Hematopoietic multipotent progenitor cell treated with erythropoietin and hydrocortisone succinate and interleukin-3 and kit ligand, for 8 days (in vitro differentiated cells): ENCODE measurements at regions not wholly inside any gene's neighbourhood (a gene's known extent, or its start where the extent isn't known, plus 50 kb on each side); places are given as distances from the start of the nearest gene placed in this dataset.

Source experiments
- DNase-seq: peaks from one replicate; pipeline ENCODE4 v3.0.0-alpha.2; 2015

DNA sequence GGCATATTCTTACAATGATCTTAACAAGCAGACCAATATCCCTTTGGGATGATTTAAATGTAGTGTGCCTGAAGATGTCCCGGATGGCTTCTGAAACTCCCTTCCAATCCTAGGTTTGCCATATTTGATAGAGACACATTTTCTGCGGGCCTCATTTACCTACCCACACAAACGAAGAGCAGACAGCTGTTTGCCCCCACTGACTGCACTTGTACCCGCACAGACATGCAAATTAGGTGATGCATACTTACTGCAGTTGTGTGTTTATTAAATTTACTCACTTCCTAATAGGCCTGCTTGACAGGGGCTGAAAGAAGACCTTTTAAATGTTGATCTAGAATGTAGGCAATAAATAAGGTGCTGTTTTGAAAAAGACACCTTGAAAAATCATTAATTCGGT is 257.9 kb upstream of the RRP15 start:
- DNase-seq: no peak

DNA sequence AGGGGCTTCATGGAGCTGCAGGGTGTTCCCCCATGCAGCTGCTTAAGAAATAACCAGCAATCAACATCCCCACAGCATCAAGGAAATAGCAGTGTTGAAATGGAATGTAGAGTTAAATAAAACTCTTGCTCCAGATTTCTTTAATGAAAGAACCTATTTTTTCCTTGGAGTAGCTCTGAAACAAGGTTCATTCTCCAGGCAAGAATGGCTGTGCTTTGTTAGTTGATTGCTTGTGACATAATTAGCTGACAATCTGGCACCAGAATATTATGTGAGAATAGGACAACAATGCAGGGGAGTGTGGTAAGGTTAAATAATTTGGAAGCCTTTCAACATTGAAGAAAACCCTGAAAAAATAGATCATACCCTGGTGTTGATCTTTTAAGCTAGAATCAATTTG is 254.2 kb upstream of the RRP15 start:
- no peak for DNase-seq

DNA sequence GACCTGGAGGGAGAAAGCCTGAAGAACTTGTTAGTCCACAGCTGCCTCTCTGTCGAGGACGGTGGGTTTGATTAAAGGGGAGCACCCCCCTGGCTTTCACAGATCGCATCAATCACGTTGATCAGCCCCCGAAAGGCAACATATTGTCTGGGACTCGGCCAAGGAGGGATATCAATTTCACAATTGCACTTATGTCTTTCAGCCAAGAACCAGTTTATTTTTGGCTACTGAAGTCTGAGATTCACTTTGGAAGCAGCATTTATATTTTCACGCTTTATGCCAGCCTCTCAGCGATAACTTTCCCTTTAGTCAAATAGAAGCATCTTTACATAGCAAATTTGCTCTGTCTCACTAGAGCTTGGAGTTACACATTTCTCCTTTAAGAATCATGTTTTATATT is 253.2 kb upstream of the RRP15 start:
- DNase-seq: no peak

DNA sequence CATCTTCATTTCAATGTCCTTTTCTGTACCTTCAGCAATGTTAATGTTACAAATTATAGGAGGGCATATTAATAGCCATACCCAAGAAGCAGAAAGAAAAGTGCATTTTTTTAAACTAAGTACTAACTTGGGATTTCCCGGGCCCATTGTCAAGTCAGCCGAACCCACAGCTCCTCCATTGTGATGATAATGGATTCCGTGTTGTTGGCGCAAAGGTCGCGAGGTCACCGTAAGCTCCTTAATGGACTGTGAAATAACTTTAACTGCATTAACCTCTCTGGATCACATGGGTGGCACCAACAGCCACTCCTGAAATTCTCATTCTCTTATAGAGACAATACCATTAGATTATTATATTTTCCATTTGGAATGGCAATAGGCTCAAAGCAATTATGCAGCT is 250.6 kb upstream of the RRP15 start:
- DNase-seq: no peak

DNA sequence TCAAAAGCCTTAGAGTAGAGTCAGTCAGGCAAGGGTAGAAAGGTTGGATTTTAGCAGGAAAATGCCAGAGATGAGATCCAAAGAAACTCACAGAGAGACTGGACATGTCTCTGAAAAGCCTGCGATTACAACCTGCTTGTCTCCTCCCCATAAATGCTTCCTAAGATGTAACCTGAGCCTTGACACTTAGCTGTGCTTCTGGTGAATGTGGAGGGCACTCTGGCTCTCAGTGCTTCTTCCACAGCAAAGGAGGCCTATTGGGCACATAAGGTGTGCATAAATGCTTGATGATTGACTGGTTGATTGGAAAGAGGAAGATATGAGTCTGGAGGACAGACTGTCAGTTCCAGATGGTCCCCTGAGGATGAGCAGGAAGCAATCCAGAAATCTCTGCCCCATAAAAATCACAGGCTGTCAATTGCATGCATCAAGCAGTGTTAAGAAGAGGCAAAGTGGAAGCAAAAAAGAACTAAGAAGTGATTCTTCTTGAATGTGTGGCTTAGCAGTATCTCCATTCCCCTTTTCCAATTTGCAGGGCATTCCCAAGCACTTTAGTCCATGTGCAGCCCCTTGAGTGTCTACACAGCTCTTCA is 236.2 kb upstream of the RRP15 start:
- DNase-seq: no peak

DNA sequence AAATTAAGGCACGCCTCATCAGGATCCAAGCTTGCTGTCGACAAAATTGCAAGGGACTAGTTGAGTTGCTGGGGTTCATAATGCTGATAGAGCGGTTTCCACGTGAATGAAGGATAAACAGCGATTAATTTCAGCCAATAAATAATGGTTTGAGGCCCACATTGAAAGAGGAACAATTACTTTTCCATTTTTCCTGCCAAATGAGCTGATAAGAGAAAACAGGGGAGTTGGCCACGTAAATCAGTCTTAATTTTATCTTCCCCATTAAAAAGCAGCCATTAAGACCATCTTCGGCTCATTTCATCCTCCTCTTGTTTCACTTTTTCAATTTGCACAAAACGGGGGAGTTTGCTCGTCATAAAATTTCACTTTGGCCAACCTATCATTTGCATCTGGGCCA is 235.5 kb upstream of the RRP15 start:
- DNase-seq: no peak

DNA sequence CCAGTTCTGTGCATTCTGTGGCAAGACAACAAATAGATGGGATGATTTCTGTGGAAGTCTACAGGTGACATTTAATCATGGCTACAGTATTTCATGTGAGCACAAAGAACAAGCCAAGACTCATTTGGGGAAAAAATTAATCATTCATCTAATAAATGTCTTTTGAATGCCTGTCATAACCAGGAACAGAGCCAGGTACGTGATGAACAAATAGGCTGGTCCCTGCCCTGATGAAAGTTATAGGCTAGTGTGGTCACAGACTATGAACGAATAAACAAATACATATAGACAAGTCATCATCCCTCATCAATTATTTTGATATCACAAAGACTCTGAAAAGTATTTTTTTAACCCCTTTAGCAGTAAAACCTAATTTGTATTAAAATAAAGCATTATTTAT is 226.4 kb upstream of the RRP15 start:
- DNase-seq: no peak

DNA sequence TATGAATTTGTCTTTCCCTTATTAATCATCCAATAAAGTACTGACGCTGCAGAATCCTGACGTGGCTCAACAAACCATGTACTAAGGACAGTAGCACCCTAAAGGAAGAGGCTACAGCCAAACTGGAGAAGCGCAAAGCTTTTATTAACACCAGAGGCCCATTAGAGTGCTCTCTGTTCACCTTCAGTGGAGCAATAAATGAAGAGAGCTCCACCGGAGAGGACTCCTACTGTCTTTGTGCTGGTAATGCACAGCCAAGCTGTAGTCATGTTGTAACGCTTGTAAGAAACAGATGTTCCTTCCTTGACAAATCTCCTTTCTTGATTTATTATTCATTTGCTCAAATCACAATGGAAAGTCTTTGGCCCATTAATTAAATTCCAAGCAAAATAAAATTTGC is 220.7 kb upstream of the RRP15 start:
- no peak for DNase-seq

DNA sequence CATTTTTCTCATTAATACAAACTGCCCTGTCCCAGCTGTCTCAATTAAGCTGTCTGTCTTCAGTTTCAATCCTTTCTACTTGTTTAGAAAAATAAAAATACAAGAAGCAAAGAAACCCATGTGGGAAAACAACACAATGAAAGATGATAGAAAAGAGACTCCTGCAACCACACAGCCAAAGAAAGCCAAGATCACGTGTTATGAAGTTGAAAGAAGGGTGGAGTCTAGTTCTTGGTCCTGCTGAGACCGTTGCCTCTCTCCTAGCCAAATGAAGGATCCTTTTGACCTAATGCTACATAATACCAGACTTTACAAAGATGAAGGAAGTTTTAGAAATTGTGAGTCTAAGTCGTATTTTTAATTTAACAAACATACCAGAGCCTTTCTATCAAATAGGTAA is 218.8 kb upstream of the RRP15 start:
- DNase-seq: no peak

DNA sequence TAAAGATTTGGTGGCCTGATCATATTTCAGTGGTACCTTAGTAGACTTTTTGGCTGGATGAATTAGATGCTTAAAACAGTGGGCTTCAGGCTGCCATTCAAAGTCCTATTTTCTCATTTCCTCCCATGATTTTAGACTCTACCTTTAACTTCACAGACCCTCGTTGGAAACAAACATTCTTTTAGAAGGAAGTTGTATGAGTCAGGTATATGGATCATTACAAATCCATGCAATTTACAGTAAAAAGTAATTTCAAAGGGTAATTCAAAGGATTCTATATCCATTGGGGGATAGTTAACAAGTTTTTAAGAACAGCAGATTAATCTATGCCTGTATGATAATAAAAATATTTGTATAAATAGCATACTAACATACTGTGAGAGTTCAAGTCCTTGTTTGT is 216.9 kb upstream of the RRP15 start:
- DNase-seq: no peak

DNA sequence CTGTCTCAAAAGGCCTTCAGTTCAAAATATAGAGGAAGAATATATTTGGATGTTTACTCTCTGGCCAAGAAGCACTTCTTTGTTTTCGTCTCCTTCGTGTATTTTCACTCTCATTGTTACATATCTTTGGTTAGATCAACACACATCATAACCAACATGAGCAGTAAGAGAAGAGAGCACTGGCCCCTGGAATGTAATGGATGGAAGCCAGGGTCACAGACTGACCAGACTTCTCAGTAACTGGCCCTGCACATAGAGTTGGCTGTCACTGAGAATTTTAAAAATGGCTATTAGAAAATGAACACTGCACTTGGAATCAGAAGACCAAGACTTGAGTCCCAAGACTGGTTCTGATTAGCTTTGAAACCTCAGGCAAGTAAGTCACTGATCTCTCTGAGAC is 215.9 kb upstream of the RRP15 start:
- no peak for DNase-seq

DNA sequence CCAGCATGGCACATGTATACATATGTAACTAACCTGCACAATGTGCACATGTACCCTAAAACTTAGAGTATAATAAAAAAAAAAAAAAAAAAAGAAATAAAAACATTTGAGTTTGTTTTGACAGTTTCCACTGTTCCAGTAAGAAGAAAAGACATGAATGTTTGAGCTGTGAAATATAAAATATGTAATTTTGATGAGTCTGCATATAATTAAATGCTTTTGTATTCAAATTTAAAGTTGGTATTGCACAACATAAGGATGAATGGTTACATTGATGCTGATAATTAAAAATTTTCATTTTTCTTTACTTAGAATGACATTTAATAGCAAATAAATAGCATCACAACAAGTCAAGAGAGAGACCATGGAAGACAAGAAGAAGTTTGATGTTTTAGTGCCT is 212.0 kb upstream of the RRP15 start:
- no peak for DNase-seq

DNA sequence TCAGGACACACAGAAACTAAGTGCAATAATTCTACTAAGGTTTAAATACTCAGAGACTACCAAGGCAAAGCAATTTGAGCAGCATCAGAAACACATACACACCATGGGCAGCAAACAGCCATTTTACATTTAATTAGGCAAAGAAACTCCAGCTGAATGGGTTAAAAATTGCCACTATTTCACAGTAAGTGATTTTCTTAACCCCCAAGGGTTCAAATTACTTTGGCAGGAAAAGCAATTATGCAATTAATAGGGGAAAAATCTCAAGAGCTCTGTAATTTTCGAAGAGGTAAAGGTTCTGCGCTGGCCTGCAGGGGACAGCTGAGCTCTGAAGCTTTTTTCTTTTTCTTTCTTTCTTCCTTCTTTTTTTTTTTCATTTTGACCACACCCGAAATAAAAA is 206.2 kb upstream of the RRP15 start:
- DNase-seq: no peak

DNA sequence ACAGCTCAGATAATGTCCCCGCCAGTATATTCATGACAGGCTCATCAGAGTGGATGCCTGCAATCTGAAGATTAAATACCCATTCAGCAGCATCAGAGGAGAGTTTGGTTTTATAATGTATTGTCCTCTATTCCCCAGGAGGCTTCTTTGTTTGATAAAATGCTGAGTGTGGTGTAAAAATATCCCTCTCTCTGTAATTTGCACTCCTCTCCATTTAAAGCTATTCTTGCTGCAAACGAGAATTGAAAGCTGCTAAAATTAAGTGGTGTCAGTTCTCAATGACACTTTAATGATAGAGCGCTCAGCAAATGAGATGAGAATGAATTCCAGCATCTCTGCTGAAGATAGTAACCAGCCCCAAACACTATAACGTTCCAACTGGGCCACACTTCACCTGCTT is 205.7 kb upstream of the RRP15 start:
- DNase-seq: no peak

DNA sequence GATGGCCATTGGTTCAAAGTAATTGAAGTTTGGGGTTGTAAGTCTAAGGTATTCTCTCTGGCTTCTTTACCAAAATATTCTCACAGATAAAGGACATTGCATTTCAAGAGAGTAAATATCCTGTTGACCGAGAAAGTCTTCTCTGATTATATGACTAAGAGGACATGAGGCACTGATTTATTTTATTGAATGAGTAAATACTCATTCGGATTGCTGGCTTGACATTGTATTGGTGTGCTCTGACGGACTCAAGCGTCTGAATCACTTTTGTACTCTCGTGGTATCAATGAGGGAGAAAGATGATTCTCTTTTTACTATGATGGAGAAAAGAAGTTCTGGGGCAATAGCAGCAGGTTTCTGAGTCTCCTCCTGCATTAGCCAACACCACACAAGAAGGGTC is 205.3 kb upstream of the RRP15 start:
- DNase-seq: no peak

DNA sequence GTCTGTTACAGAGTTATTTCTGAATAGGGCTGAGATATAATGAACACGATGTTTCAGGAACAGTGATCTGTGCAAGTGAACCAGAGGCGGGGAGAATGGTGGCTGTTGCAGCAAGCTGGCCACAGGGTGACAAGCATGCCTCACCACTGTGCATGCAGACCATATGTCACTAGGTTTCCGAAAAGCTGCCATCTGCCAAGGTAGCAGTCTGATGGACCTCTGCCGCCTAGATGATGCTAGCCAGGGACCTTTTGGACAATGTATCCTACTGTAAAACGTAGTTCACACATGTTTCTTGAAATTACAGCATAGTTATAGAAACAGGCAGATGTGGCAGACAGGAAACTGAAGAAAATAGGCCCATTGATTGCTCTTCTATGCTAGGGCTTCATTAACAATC is 204.2 kb upstream of the RRP15 start:
- DNase-seq: no peak

DNA sequence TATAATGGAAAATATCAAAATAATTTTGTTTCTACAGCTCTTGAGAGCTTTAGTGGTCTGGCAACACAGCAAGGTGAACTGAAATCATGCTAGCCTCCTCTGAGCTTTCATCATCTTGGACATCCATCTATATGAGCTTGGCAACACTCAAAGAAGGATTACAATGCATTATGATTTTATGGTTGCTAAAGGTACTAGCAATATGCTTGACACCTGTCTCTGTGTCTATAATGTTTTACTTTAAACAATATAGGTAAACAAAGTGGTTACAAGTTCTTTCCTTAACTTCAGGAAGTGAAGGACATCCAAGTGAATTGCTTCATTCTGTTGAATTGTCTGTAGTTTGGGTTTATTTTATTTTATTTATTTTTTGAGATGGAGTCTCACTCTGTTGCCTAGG is 203.7 kb upstream of the RRP15 start:
- DNase-seq: no peak

DNA sequence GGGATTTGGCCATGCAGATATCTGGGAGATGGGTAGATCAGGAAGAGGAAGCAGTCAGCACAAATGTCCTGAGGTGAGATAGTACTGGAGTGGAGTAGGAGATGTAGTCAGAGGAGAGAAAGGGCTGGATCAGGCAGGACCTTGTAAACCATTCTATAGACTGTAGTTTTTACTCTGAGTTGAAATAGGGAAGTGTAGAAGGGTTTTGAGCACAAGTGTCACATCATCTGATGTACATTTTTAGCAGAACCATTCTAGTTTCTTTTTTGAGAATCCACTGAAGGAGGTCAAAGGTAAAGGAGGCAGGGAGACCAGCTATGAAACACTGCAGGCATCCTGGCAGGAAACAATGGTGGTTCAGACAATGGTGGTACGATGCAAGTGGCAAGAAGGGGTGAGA is 194.6 kb upstream of the RRP15 start:
- DNase-seq: no peak

DNA sequence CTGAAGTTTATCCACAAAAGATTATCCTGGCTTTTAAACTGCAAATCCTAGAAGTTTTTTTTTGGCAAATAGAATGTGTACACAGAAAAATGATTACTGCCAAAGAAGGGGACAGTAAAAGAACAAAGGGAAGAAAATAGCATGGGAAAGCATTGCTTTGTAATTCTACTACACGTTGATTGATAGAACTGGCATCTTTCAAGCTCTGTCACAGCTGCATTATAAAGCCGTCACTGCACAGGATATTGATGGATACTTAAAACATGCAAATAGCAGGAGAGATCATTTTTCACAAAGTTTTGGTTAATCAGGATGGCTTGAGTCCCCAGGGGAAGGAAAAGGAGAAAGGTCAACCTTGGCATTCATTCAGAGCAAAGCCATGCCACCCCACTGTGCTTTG is 183.7 kb upstream of the RRP15 start:
- no peak for DNase-seq

DNA sequence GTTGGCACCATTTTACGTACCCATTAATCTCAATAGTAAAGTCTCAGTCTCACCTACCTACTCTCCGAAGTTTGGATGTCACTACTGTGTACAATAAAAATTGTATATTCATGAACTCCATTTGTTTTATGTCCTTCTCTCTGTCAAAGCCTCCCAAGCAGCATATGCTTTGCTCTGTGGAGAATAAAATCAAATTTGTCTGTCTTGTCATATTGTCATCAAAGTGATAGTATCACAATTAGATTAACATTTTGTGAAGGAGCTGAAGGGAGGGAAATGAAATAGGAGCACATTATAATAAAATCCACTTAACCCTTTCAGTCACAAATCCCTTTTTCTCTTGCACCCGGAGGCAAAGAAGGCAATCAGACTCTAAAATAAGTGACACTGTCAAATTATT is 177.1 kb upstream of the RRP15 start:
- DNase-seq: no peak

DNA sequence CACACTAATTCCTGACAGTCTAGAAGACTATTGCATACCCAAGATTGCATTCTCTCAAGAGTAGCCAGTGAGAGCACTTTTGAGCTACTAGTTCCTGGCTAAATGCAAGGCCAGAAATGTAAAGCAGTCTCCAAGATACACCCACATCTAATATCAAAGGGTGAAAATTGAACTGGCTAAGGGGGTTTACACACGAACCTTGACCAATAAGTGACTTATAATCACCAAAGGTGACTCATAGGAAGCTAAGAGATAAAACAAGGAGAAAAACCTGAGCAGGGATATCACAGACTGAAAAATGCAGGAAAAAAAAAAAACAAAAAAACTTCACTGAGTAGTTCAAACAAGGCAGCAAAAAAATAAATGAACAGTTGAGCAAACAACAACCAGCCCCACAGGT is 172.2 kb upstream of the RRP15 start:
- DNase-seq: no peak

DNA sequence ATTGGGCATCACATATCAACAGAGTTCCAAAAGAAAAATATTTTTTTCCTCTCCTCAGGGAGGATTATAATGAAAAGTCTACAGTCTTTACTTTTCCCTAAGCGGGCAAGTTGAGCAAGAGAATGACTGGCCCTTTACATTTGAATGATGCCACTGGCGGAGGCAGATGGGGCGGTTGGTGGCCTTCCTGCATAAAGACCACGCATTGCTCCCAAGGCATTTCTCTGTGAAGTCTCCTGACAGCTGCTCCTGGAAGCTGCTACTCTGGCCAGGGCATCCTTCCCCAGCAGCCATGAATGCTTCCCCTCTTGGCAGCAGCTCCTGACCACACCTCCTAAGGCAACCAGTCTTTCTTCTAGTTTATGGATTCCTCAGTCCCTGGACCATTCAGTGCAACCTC is 161.1 kb upstream of the RRP15 start:
- no peak for DNase-seq

DNA sequence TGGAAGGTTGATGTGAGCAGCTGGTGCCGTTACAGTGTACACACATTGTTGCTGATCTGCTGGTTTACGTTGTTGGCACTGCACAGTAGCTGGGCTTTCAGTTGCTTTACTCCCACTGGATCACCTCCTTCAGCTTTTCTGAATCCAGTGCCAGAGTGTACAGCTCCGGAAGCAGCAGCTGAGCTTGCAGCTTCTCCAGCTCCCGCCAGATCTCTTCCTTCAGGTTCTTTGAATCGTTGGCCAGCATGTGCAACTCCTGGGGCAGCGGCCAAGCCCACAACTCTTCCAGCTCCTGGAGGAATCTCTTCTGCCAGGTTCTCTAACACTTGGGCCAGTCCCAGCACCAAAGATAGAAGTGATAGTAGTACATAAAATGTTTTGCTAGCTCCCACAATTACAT is 149.7 kb upstream of the RRP15 start:
- no peak for DNase-seq

DNA sequence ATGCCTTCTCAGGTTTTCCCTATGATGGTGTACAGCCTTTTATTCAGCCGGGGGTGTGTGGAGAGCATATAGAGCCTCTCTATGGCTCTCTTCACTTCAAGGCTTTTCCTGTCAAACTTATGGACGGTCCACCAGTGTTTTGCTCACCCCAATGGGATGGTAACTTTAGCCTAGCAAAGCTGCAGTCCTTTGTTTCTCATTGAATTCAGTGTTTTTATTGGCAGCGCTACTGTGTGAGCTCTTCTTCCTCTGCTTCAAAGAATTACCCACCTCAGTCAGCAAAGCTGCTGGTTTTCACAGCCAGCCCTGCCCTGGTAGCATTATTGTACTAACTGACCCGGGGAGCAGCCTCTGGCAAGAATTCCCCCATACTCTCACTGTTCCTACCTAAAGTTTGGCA is 145.3 kb upstream of the RRP15 start:
- DNase-seq: no peak

DNA sequence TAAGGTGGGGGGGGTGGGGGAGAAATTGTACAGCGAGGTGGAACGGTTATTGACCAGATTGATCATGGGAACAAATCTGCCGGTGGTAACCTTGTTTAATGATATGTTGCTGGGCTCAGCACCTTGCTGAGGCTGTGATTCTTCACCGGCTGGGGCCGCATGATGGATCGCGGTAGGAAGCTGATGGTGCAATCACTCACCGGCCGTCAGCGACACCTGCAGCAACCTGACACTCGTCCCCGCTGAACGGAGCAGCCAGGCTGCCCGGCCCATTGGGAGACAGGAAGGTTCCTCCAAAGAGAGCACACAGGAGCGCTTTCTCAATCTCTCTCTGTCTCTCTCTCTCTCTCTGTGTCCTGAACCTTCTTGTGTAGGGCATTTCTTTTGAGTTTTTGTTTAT is 128.5 kb upstream of the RRP15 start:
- no peak for DNase-seq

DNA sequence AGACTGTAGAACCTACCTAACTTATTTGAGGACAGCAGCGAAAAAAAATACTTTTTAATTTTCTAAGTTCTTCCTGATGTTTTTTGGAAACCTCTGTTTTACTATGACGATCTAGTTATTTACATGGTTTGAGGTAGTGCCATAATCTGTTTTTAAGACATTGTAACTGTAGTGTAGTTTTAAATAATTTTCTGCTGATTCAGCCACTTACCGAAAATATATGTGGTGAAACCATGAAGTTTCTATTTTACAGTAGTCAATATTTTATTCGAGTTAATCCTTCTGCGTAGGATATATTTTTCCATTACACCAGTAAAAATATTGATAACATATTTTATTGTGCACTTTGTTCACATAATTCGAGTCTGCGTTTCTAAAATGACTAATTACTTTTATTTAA is 121.7 kb upstream of the RRP15 start:
- no peak for DNase-seq
